Aorta (tissue), 5 donors: ENCODE measurements at regions not wholly inside any gene's neighbourhood (a gene's known extent, or its start where the extent isn't known, plus 50 kb on each side); places are given as distances from the start of the nearest gene placed in this dataset.
A peak's percentile ranks its signal among the peaks of the same experiment; 100 is the strongest.

Experiments used
- ATAC-seq: fragments of 200-7000 bp; cut with Tn5 transposase; one replicate; pipeline ENCODE4 v1.9.1; 2022; ENCODE audit warnings: moderate library complexity; ENCODE audit not compliant: low FRiP score
- DNase-seq, 2 donors: peaks; one replicate each; pipeline ENCODE4 v3.0.0-alpha.2; 2020
- H3K27ac ChIP-seq, 2 donors: one replicate each; pipeline ENCODE4 v1.5.1; 2013; ENCODE audit warnings: low read length in 2 of 2, mild to moderate bottlenecking in 2 of 2, moderate library complexity in 2 of 2, control low read depth in 1 of 2, inconsistent platforms in 1 of 2, low read depth in 1 of 2
- H3K27me3 ChIP-seq, 2 donors: one replicate each; pipeline ENCODE4 v1.6.1; 2013; ENCODE audit warnings: control low read depth in 1 of 2, low read length in 1 of 2, mild to moderate bottlenecking in 1 of 2, moderate library complexity in 1 of 2; ENCODE audit not compliant: insufficient read depth in 2 of 2, control insufficient read depth in 1 of 2
- H3K36me3 ChIP-seq, 2 donors: one replicate each; pipeline ENCODE4 v1.6.1; 2013; ENCODE audit warnings: control low read depth in 1 of 2, low read length in 1 of 2, mild to moderate bottlenecking in 1 of 2; ENCODE audit not compliant: insufficient read depth in 2 of 2, control insufficient read depth in 1 of 2
- H3K4me1 ChIP-seq, 2 donors: one replicate each; pipeline ENCODE4 v1.6.1; 2013; ENCODE audit warnings: low read length in 2 of 2, control low read depth in 1 of 2, mild to moderate bottlenecking in 1 of 2, moderate library complexity in 1 of 2; ENCODE audit not compliant: insufficient read depth in 2 of 2, control insufficient read depth in 1 of 2
- H3K4me3 ChIP-seq, 2 donors: one replicate each; pipeline ENCODE4 v1.5.1; 2013; ENCODE audit warnings: low read length in 2 of 2, control low read depth in 1 of 2, mild to moderate bottlenecking in 1 of 2
- H3K9me3 ChIP-seq: one replicate; pipeline ENCODE4 v1.6.1; 2013; ENCODE audit warnings: mild to moderate bottlenecking, low read length; ENCODE audit not compliant: control insufficient read depth
- WGBS, 2 donors: extraction: QIAGEN DNeasy Blood & Tissue Kit; methylation state at CpG; one replicate each; pipeline ENCODE4 v1.1.7; 2013; 5-methylcytosine and 5-hydroxymethylcytosine counted together
- intact Hi-C, 2 donors: fragments of 100-400 bp; cut with DNase I; formaldehyde crosslinking; loops; one replicate each; pipeline versions ENCODE4 v1.14.2 to v1.15.0; 2022
- donor health status: healthy with polysubstance abuse.
- donor health status: Bipolar disorder and iron deficiency.
- donor health status: DM: no; HTN: no; CAD: no.
- donor health status: DM: no; HTN: no; CAD: no.
- donor health status: DM: yes; HTN: yes; CAD: no.

DNA sequence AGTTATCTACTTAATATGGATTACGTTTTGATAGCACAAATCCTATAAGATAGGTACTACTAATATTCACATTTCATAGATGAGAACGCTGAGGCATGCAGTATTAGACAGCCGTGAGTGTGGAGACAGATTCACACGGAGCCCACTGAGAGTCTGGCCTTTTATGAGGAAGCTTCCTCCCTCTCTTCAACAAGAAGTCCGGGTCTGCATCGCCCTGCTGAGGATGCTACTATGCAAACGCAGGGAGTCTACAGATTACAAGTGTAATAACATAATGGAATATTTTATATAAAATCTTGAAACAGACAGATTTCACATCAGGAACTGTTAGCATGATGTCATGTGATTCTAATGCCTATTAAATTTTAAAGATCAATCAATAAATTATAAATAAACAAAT lies 255.9 kb upstream of the GLI3 start:
- Histone ChIP-seq H3K9me3 (no peaks in the 10 kb centered on the region), H3K27ac (no peak overlapping the region), H3K27me3 (no peaks in the 10 kb centered on the region), H3K4me3 (peak overlapping the region in 1 of 2 donors; percentile 37), H3K36me3 (no peaks in the 10 kb centered on the region), H3K4me1 (peaks cover 1 to 4% of the 10 kb centered on the region in 2 donors)
- ATAC-seq (no peak), DNase-seq (no peak)
- intact Hi-C loops, result no loop called here
- WGBS, 2 donors, result 73 to 76% methylated on average over 7 of the region's 7 CpGs

- no peaks in the 10 kb centered on the region for H3K36me3 ChIP-seq
- H3K9me3 ChIP-seq, result no peaks in the 10 kb centered on the region
- WGBS, 2 donors, result 38 to 64% methylated on average over 3 of the region's 3 CpGs
- no peak overlapping the region for H3K4me3 ChIP-seq
- DNase-seq, result no peak
- ATAC-seq, result no peak
- H3K27me3 ChIP-seq, result no peaks in the 10 kb centered on the region
- no peak overlapping the region for H3K27ac ChIP-seq
- intact Hi-C loops, result no loop called here
- H3K4me1 ChIP-seq, result peaks cover 1 to 4% of the 10 kb centered on the region in 2 donors
Measured at GRCh38 chr7:42491106-42491505, 254.1 kb upstream of the GLI3 start.

DNA sequence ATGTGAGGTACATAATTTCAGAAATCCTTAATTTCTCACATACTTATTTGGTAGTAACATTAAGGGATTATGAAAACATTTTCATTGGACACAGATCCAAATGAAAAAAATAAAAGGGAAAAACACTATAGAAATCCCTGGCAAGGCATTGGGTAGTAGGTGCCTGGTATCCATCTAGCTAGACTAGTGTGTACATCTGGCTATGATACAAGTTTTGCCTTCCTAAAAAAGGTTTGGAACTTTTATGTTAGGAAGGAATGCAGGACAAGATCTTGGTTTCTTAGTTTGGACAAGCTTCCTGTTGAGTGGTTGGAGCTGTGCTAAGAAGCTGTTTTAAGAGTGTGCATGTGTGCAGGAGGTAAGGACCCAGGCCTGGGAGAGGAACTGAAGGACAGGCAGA lies 252.3 kb upstream of the GLI3 start:
- Histone ChIP-seq H3K9me3 (no peaks in the 10 kb centered on the region), H3K27me3 (no peaks in the 10 kb centered on the region), H3K36me3 (no peaks in the 10 kb centered on the region), H3K27ac (no peak overlapping the region), H3K4me3 (no peak overlapping the region), H3K4me1 (peaks cover 1% of the 10 kb centered on the region in 2 donors)
- intact Hi-C loops, result no loop called here
- no peak for ATAC-seq
- no peak for DNase-seq

GRCh38 chr7:42485301-42485766 lies 248.3 kb upstream of the GLI3 start:
- intact Hi-C loops, result no loop called here
- H3K27ac ChIP-seq, result no peak overlapping the region
- ATAC-seq (no peak), DNase-seq (no peak)
- peaks cover 0 to 1% of the 10 kb centered on the region in 2 donors for H3K4me1 ChIP-seq
- no peaks in the 10 kb centered on the region for H3K36me3 ChIP-seq
- no peaks in the 10 kb centered on the region for H3K9me3 ChIP-seq
- no peaks in the 10 kb centered on the region for H3K27me3 ChIP-seq
- H3K4me3 ChIP-seq, result no peak overlapping the region

- Histone ChIP-seq H3K4me3 (no peak overlapping the region), H3K9me3 (no peaks in the 10 kb centered on the region), H3K36me3 (no peaks in the 10 kb centered on the region), H3K27ac (no peak overlapping the region), H3K27me3 (no peaks in the 10 kb centered on the region), H3K4me1 (no peaks in the 10 kb centered on the region)
- ATAC-seq (no peak), DNase-seq (no peak)
- 83 to 97% methylated on average over 4 of the region's 4 CpGs for WGBS, 2 donors
- intact Hi-C loops, result no loop called here
Measured at GRCh38 chr7:42483886-42484285, 246.9 kb upstream of the GLI3 start.

DNA sequence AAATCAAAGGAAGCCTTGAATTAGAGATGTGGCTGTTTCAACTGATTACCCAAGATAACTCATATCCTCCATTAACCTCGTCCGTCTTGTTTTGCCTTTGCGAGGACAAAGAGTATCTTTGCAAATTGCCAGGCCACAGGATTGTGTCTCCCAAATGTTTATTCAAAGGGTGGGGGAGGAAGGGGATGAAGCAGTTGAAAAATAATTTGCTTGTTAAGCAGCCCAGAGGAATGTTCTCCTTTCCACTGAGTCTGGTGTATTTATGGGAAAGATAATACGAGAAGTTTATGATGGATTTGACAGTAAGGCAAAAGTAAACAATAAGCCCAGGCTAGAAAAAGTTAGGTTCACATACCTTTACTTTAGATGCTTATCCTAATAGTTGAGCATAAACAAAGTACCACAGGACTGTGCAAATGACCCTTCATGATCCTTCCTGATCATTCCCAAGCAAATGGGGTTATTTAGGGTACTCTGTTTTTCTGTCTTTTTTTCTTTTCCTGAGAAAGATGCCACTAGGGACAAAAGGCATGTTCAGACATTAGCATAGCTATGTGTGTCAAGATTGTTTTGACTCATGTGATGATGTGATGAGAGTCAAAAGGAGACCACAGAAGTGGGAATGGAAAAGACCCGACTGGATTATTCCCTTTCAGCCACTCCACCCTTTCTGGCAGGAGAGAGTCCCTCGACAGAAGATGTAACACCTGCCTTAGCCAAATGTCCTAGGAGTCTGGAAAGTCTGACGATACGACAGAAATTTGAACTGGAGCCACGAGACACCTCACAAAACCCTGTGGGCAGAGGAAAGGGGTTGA lies 243.0 kb upstream of the GLI3 start:
- DNase-seq (no peak), ATAC-seq (no peak)
- H3K27me3 ChIP-seq, result no peaks in the 10 kb centered on the region
- no peaks in the 10 kb centered on the region for H3K9me3 ChIP-seq
- 68 to 70% methylated on average over 9 of the region's 9 CpGs for WGBS, 2 donors
- H3K4me3 ChIP-seq, result no peak overlapping the region
- H3K27ac ChIP-seq, result no peak overlapping the region
- intact Hi-C loops, result no loop called here
- no peaks in the 10 kb centered on the region for H3K36me3 ChIP-seq
- H3K4me1 ChIP-seq, result no peaks in the 10 kb centered on the region

DNA sequence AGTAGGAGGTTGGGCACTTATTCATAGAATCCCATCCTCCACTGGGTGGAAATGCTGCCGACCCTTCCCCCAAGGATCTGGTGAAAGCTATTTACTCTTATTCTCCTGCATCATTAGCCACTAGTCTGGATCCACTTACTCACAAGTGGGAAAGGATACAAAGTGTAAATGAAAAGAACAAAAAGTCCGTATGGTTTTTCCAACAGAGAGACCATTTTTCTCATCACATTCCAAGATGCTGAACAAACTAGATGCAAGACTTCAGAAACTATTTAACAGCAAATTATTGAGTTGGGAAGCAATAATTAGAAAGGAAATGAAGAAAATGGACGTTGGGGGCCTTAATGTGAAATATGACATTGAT lies 242.4 kb upstream of the GLI3 start:
- H3K36me3 ChIP-seq, result no peaks in the 10 kb centered on the region
- 65 to 71% methylated on average over 3 of the region's 3 CpGs for WGBS, 2 donors
- no peak overlapping the region for H3K27ac ChIP-seq
- no peaks in the 10 kb centered on the region for H3K4me1 ChIP-seq
- H3K4me3 ChIP-seq, result no peak overlapping the region
- DNase-seq (no peak), ATAC-seq (no peak)
- no peaks in the 10 kb centered on the region for H3K9me3 ChIP-seq
- no peaks in the 10 kb centered on the region for H3K27me3 ChIP-seq
- intact Hi-C loops, result no loop called here

GRCh38 chr7:42478717-42479116 lies 241.7 kb upstream of the GLI3 start:
- H3K4me3 ChIP-seq, result no peak overlapping the region
- no peaks in the 10 kb centered on the region for H3K27me3 ChIP-seq
- ATAC-seq, result no peak
- intact Hi-C loops, result no loop called here
- no peak overlapping the region for H3K27ac ChIP-seq
- no peaks in the 10 kb centered on the region for H3K9me3 ChIP-seq
- DNase-seq, result no peak
- no peaks in the 10 kb centered on the region for H3K36me3 ChIP-seq
- WGBS, 2 donors, result 71 to 77% methylated on average over 6 of the region's 6 CpGs
- H3K4me1 ChIP-seq, result no peaks in the 10 kb centered on the region

GRCh38 chr7:42476255-42476654 lies 239.2 kb upstream of the GLI3 start:
- 88 to 93% methylated on average over 2 of the region's 2 CpGs for WGBS, 2 donors
- ATAC-seq, result no peak
- intact Hi-C loops, result no loop called here
- Histone ChIP-seq H3K4me1 (no peaks in the 10 kb centered on the region), H3K9me3 (no peaks in the 10 kb centered on the region), H3K27me3 (no peaks in the 10 kb centered on the region), H3K4me3 (no peak overlapping the region), H3K36me3 (no peaks in the 10 kb centered on the region), H3K27ac (no peak overlapping the region)
- DNase-seq, result no peak
